Loucy (cell line): ENCODE measurements at regions not wholly inside any gene's neighbourhood (a gene's known extent, or its start where the extent isn't known, plus 50 kb on each side); places are given as distances from the start of the nearest gene placed in this dataset.

Experiments used
- H2AFZ ChIP-seq: fragments of 200-600 bp; sonication (generic); 2 replicates; pipeline ENCODE4 v1.6.0; 2016; ENCODE audit warnings: antibody characterized with exemption, mild to moderate bottlenecking, low read length, moderate library complexity
- H3F3A ChIP-seq: fragments of 200-600 bp; 2 replicates; pipeline ENCODE4 v1.6.0; 2016; ENCODE audit warnings: antibody characterized with exemption, low read depth, mild to moderate bottlenecking
- H3K27me3 ChIP-seq: fragments of 200-600 bp; sonication (generic); 2 replicates; pipeline ENCODE4 v1.6.1; 2014; ENCODE audit warnings: low read length, mild to moderate bottlenecking; ENCODE audit not compliant: insufficient read depth, poor library complexity, severe bottlenecking
- H3K36me3 ChIP-seq: fragments of 200-600 bp; sonication (generic); 2 replicates; pipeline ENCODE4 v1.6.1; 2016; ENCODE audit warnings: low read length; ENCODE audit not compliant: insufficient read depth
- H3K4me1 ChIP-seq: fragments of 200-600 bp; sonication (generic); 2 replicates; pipeline ENCODE4 v1.5.1; 2014; ENCODE audit warnings: low read length, mild to moderate bottlenecking; ENCODE audit not compliant: insufficient read depth, poor library complexity, severe bottlenecking
- H3K4me2 ChIP-seq: fragments of 200-600 bp; sonication (generic); 2 replicates; pipeline ENCODE4 v1.6.0; 2014; ENCODE audit warnings: antibody characterized with exemption, low read length, low read depth, mild to moderate bottlenecking; ENCODE audit not compliant: poor library complexity, severe bottlenecking
- H3K4me3 ChIP-seq: fragments of 200-600 bp; sonication (generic); 2 replicates; pipeline ENCODE4 v1.5.1; 2014; ENCODE audit warnings: low read length, mild to moderate bottlenecking, mixed read lengths; ENCODE audit not compliant: poor library complexity, severe bottlenecking
- H3K79me2 ChIP-seq: fragments of 200-600 bp; sonication (generic); 2 replicates; pipeline ENCODE4 v1.6.1; 2014; ENCODE audit warnings: low read length; ENCODE audit not compliant: insufficient read depth
- H3K9ac ChIP-seq: fragments of 200-600 bp; sonication (generic); 2 replicates; pipeline ENCODE4 v1.6.0; 2014; ENCODE audit warnings: mild to moderate bottlenecking, low read depth, low read length, moderate library complexity; ENCODE audit not compliant: poor library complexity, severe bottlenecking
- H3K9me2 ChIP-seq: fragments of 200-600 bp; sonication (generic); replicated peaks from 2 replicates; pipeline ENCODE4 v1.6.1; 2016; ENCODE audit warnings: low read depth, low read length, mixed read lengths
- H3K9me3 ChIP-seq: fragments of 200-600 bp; sonication (generic); 2 replicates; pipeline ENCODE4 v1.6.1; 2014; ENCODE audit warnings: mild to moderate bottlenecking, antibody characterized with exemption, low read length, low read depth; ENCODE audit not compliant: insufficient read depth
- H4K20me1 ChIP-seq: fragments of 200-600 bp; sonication (generic); 2 replicates; pipeline ENCODE4 v1.6.0; 2014; ENCODE audit warnings: antibody characterized with exemption, low read length, mild to moderate bottlenecking; ENCODE audit not compliant: insufficient read depth, poor library complexity, severe bottlenecking
- EZH2phosphoT487 ChIP-seq: fragments of 200-600 bp; IDR thresholded peaks from 2 replicates; pipeline ENCODE4 v1.6.1; 2018; ENCODE audit warnings: antibody characterized with exemption, mild to moderate bottlenecking, moderate library complexity, borderline replicate concordance
- TF ChIP-seq, protein P1 (sequence below): fragments of 200-600 bp; sonication (generic); conservative IDR thresholded peaks from 2 replicates; pipeline ENCODE4 v1.5.1; 2014; ENCODE audit warnings: mild to moderate bottlenecking, antibody characterized with exemption, low read length

DNA sequence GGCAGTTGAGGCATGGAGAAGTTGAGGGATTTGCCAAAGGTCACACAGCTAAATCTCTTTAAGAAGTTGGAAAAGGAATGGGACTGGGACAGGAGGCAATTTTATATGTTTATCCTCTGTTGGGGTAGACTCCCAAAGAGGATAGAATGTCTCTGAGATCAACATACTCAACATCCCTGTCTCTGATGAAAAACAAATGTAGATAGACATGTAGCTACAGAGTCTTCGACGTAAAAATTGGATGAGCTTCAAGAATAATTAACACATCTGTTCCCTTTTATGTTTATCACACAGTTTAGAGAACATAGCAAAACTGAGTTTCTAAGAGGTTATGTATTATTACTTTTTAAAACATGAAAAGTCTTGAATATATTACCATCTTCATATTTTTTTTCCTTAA lies 204.6 kb upstream of the CD180 start:
- H3K9me2 ChIP-seq: no peaks in the 10 kb centered on the region
- TF ChIP-seq EZH2phosphoT487: no peak
- TF ChIP-seq, protein P1, sequence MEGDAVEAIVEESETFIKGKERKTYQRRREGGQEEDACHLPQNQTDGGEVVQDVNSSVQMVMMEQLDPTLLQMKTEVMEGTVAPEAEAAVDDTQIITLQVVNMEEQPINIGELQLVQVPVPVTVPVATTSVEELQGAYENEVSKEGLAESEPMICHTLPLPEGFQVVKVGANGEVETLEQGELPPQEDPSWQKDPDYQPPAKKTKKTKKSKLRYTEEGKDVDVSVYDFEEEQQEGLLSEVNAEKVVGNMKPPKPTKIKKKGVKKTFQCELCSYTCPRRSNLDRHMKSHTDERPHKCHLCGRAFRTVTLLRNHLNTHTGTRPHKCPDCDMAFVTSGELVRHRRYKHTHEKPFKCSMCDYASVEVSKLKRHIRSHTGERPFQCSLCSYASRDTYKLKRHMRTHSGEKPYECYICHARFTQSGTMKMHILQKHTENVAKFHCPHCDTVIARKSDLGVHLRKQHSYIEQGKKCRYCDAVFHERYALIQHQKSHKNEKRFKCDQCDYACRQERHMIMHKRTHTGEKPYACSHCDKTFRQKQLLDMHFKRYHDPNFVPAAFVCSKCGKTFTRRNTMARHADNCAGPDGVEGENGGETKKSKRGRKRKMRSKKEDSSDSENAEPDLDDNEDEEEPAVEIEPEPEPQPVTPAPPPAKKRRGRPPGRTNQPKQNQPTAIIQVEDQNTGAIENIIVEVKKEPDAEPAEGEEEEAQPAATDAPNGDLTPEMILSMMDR: no peak
- H3K27me3 ChIP-seq: no peaks in the 10 kb centered on the region
- H3K79me2 ChIP-seq: no peaks in the 10 kb centered on the region
- H3K36me3 ChIP-seq: no peaks in the 10 kb centered on the region
- H3F3A ChIP-seq: no peaks in the 10 kb centered on the region
- no peak overlapping the region for H2AFZ ChIP-seq
- no peak overlapping the region for H3K9ac ChIP-seq
- no peak overlapping the region for H3K4me3 ChIP-seq
- H4K20me1 ChIP-seq: no peaks in the 10 kb centered on the region
- no peak overlapping the region for H3K4me2 ChIP-seq
- no peaks in the 10 kb centered on the region for H3K9me3 ChIP-seq
- H3K4me1 ChIP-seq: no peaks in the 10 kb centered on the region

DNA sequence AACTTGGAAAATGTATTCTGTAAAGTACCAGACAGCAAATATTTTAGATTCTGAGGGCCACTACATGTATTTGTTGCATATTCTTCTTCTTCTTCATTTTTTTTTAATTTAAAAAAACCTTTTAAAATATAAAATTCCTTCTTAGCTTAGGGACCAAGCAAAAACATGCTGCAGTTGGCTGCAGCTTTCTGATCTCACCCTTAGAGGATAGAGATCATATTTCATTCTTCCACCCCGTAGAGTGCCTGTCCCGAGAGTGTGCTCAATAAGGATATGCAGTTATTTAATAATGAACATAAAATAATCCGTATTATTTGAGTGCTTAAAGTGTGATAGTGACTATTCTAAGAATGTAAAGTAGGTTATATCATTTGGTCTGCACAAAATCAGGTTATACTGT lies 204.2 kb upstream of the CD180 start:
- Histone ChIP-seq H3K9me2 (no peaks in the 10 kb centered on the region), H3K79me2 (no peaks in the 10 kb centered on the region), H3K27me3 (no peaks in the 10 kb centered on the region), H3F3A (no peaks in the 10 kb centered on the region), H2AFZ (no peak overlapping the region), H4K20me1 (no peaks in the 10 kb centered on the region), H3K4me1 (no peaks in the 10 kb centered on the region), H3K4me3 (no peak overlapping the region), H3K36me3 (no peaks in the 10 kb centered on the region), H3K9ac (no peak overlapping the region), H3K9me3 (no peaks in the 10 kb centered on the region), H3K4me2 (no peak overlapping the region)
- no peak for TF ChIP-seq EZH2phosphoT487
- TF ChIP-seq, protein P1: no peak

DNA sequence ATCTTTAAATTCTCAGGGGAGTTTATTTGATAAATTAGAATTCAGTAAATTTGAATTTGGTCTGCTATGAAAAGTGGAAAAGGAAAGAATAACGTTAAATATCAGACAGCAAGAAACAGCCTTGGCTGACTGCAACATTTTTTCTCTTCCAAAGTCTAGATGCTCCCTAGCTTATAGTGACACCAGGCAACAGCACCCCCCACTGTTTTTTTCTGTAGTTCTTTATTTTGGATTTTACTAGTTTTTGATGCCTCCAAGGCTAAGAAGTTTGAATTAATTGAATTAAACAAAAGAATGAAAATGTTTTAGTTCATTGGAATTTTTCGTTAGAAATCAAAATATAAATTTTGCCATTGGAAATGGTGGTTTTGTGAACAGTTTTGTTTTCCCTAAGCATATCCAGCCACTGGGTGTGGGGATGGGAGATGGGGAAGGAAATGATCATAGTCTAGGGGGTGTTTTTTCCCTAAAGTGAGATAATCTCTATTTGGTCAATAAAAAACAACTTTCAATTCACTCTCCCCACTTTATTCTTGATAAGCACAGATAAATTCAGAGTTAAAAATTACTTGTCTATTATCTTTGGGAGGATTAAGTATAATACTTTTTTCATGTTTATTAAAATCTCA lies 199.3 kb upstream of the CD180 start:
- Histone ChIP-seq H3K4me3 (no peak overlapping the region), H2AFZ (no peak overlapping the region), H3K79me2 (no peaks in the 10 kb centered on the region), H3K4me1 (no peaks in the 10 kb centered on the region), H3K36me3 (no peaks in the 10 kb centered on the region), H3K9me2 (no peaks in the 10 kb centered on the region), H3K27me3 (no peaks in the 10 kb centered on the region), H3K4me2 (no peak overlapping the region), H3K9me3 (no peaks in the 10 kb centered on the region), H3F3A (no peaks in the 10 kb centered on the region), H4K20me1 (no peaks in the 10 kb centered on the region), H3K9ac (no peak overlapping the region)
- TF ChIP-seq, protein P1: peak; percentile 53
- no peak for TF ChIP-seq EZH2phosphoT487
